Thymus (tissue), 11 donors: ENCODE measurements at regions not wholly inside any gene's neighbourhood (a gene's known extent, or its start where the extent isn't known, plus 50 kb on each side); places are given as distances from the start of the nearest gene placed in this dataset.

Experiments
- DNase-seq, 9 donors: peaks; one replicate each; pipeline ENCODE4 v3.0.0-alpha.2; 2013; ENCODE audit warnings: low spot score in 9 of 9, low read depth in 6 of 9, missing footprints in 1 of 9
- H3K27ac ChIP-seq, 2 donors: one replicate each; pipeline ENCODE4 v1.5.1; 2013; ENCODE audit warnings: control low read depth in 1 of 2, low read depth in 1 of 2, low read length in 1 of 2, mild to moderate bottlenecking in 1 of 2, moderate library complexity in 1 of 2
- H3K27me3 ChIP-seq, 2 donors: one replicate each; pipeline ENCODE4 v1.5.1; 2013; ENCODE audit warnings: low read length in 1 of 2; ENCODE audit not compliant: control insufficient read depth in 2 of 2, insufficient read depth in 1 of 2
- H3K36me3 ChIP-seq, 2 donors: one replicate each; pipeline ENCODE4 v1.5.1; 2013; ENCODE audit warnings: low read length in 1 of 2, mild to moderate bottlenecking in 1 of 2, moderate library complexity in 1 of 2; ENCODE audit not compliant: control insufficient read depth in 2 of 2, insufficient read depth in 2 of 2
- H3K4me1 ChIP-seq, 2 donors: one replicate each; pipeline ENCODE4 v1.5.1; 2013; ENCODE audit warnings: low read length in 2 of 2; ENCODE audit not compliant: control insufficient read depth in 2 of 2, insufficient read depth in 2 of 2
- H3K4me3 ChIP-seq, 2 donors: one replicate each; pipeline ENCODE4 v1.5.1; 2013; ENCODE audit warnings: low read length in 2 of 2, control low read depth in 1 of 2, mild to moderate bottlenecking in 1 of 2
- H3K9me3 ChIP-seq, 2 donors: one replicate each; pipeline ENCODE4 v1.5.1; 2013; ENCODE audit warnings: low read length in 1 of 2, mild to moderate bottlenecking in 1 of 2; ENCODE audit not compliant: control insufficient read depth in 2 of 2, insufficient read depth in 1 of 2
- WGBS: extraction: QIAGEN DNeasy Blood & Tissue Kit; methylation state at CpG from one replicate; pipeline ENCODE4 v1.1.7; 2013; 5-methylcytosine and 5-hydroxymethylcytosine counted together
- donor health status: healthy.

- 89% methylated on average over 5 of the region's 5 CpGs for WGBS
- H3K9me3 ChIP-seq, result no peaks in the 10 kb centered on the region
- no peaks in the 10 kb centered on the region for H3K27me3 ChIP-seq
- no peak for DNase-seq
- no peak overlapping the region for H3K27ac ChIP-seq
- no peaks in the 10 kb centered on the region for H3K4me1 ChIP-seq
- no peaks in the 10 kb centered on the region for H3K36me3 ChIP-seq
- H3K4me3 ChIP-seq, result no peak overlapping the region
These were observed 243.8 kb downstream of the CSNK1G3 start for GRCh38 chr5:123755653-123756317.

- Histone ChIP-seq H3K36me3 (no peaks in the 10 kb centered on the region), H3K4me3 (no peak overlapping the region), H3K27ac (no peak overlapping the region), H3K9me3 (no peaks in the 10 kb centered on the region), H3K27me3 (no peaks in the 10 kb centered on the region), H3K4me1 (no peaks in the 10 kb centered on the region)
- WGBS, result 91% methylated on average over 3 of the region's 3 CpGs
- no peak for DNase-seq
These were observed 242.9 kb downstream of the CSNK1G3 start for GRCh38 chr5:123754908-123755307.

GRCh38 chr5:123753937-123754891 lies 242.2 kb downstream of the CSNK1G3 start:
- DNase-seq, result no peak
- no peaks in the 10 kb centered on the region for H3K36me3 ChIP-seq
- H3K4me3 ChIP-seq, result no peak overlapping the region
- WGBS, result 95% methylated on average over 4 of the region's 4 CpGs
- no peak overlapping the region for H3K27ac ChIP-seq
- H3K4me1 ChIP-seq, result no peaks in the 10 kb centered on the region
- H3K9me3 ChIP-seq, result no peaks in the 10 kb centered on the region
- no peaks in the 10 kb centered on the region for H3K27me3 ChIP-seq

GRCh38 chr5:123753180-123753936 lies 241.4 kb downstream of the CSNK1G3 start:
- Histone ChIP-seq H3K4me3 (no peak overlapping the region), H3K36me3 (no peaks in the 10 kb centered on the region), H3K9me3 (no peaks in the 10 kb centered on the region), H3K27ac (no peak overlapping the region), H3K27me3 (no peaks in the 10 kb centered on the region), H3K4me1 (no peaks in the 10 kb centered on the region)
- 78% methylated on average over 3 of the region's 3 CpGs for WGBS
- no peak for DNase-seq

- H3K36me3 ChIP-seq, result no peaks in the 10 kb centered on the region
- no peak overlapping the region for H3K4me3 ChIP-seq
- WGBS, result 97% methylated on average over 5 of the region's 5 CpGs
- H3K4me1 ChIP-seq, result no peaks in the 10 kb centered on the region
- H3K27me3 ChIP-seq, result no peaks in the 10 kb centered on the region
- H3K9me3 ChIP-seq, result no peaks in the 10 kb centered on the region
- H3K27ac ChIP-seq, result no peak overlapping the region
- DNase-seq, result no peak
These were observed 240.7 kb downstream of the CSNK1G3 start for GRCh38 chr5:123752552-123753179.

- no peaks in the 10 kb centered on the region for H3K36me3 ChIP-seq
- no peaks in the 10 kb centered on the region for H3K9me3 ChIP-seq
- H3K27ac ChIP-seq, result no peak overlapping the region
- no peaks in the 10 kb centered on the region for H3K4me1 ChIP-seq
- WGBS, result 99% methylated on average over 3 of the region's 3 CpGs
- H3K4me3 ChIP-seq, result no peak overlapping the region
- no peak for DNase-seq
- H3K27me3 ChIP-seq, result no peaks in the 10 kb centered on the region
These were observed 239.7 kb downstream of the CSNK1G3 start for GRCh38 chr5:123751670-123752069.

- H3K4me1 ChIP-seq, result no peaks in the 10 kb centered on the region
- no peak overlapping the region for H3K27ac ChIP-seq
- no peak overlapping the region for H3K4me3 ChIP-seq
- no peak for DNase-seq
- no peaks in the 10 kb centered on the region for H3K9me3 ChIP-seq
- H3K36me3 ChIP-seq, result no peaks in the 10 kb centered on the region
- no peaks in the 10 kb centered on the region for H3K27me3 ChIP-seq
- 100% methylated on average over 1 of the region's 1 CpG for WGBS
These were observed 236.3 kb downstream of the CSNK1G3 start for GRCh38 chr5:123748239-123748638.

GRCh38 chr5:123746683-123747360 lies 234.8 kb downstream of the CSNK1G3 start:
- 93% methylated on average over 3 of the region's 3 CpGs for WGBS

More at GRCh38 chr5:123746683-123747360, 234.8 kb downstream of the CSNK1G3 start:
- H3K27ac ChIP-seq, result no peak overlapping the region
- H3K27me3 ChIP-seq, result no peaks in the 10 kb centered on the region
- no peaks in the 10 kb centered on the region for H3K4me1 ChIP-seq
- H3K4me3 ChIP-seq, result no peak overlapping the region
- H3K36me3 ChIP-seq, result no peaks in the 10 kb centered on the region
- DNase-seq, result no peak
- no peaks in the 10 kb centered on the region for H3K9me3 ChIP-seq
